ENCODE measurements at regions not wholly inside any gene's neighbourhood (a gene's known extent, or its start where the extent isn't known, plus 50 kb on each side); places are given as distances from the start of the nearest gene placed in this dataset.
"Not testable (repeated sequence)": the region's sequence is repeated elsewhere in the genome, so short reads cannot be mapped to it uniquely, and the experiment has no call there.

DNA sequence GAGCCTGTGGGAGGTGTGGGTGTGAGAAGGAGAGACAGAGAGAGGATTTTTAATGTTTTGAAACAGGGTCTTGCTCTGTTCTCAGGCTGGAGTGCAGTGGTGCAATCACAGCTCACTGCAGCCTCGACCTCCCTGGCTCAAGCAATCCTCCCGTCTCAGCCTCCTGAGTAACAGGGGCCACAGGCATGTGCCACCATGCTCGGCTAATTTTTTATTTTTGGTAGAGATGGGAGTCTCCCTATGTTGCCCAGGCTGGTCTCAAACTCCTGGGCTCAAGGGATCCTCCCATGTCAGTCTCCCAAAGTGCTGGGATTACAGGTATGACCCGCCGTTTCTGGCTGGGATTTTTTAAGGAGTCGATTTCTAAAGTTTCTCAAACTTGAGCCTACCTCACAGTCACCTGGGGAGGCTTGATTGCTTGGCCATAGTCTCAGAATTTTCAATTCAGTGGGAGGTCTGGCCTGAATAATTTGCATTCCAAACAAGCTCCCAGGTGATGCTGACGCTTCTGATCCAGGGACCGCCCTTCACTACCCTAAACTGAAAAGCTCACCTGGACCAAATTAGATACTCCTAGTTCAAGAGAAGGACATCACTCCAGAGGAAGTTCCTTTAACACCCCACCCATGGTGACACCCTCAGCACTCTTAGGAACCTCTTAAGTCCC lies 70.8 kb upstream of the SLC1A4 start:
- DNase-seq (ENCODE audit: low read depth), result no peak

DNA sequence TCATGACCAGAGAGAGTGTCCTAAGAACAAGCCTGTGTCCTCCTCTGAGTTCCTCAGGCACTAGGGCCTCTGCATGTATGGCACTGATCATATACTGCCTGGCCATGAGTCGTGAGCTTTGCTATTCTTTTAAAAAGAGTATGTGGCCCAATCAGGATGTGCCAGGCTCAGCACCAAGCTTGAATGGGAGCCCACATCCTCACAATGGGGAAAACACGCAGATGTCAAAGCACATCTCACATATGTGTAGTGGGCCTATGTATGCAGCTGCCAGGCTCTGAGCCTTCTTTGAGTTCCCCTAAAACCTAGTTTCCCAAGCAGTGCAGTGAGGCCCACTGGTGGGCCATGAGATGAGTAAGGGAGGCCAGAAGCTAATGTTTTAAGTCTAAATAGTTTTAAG lies 69.9 kb upstream of the SLC1A4 start:
- DNase-seq (ENCODE audit: low read depth), result no peak

DNA sequence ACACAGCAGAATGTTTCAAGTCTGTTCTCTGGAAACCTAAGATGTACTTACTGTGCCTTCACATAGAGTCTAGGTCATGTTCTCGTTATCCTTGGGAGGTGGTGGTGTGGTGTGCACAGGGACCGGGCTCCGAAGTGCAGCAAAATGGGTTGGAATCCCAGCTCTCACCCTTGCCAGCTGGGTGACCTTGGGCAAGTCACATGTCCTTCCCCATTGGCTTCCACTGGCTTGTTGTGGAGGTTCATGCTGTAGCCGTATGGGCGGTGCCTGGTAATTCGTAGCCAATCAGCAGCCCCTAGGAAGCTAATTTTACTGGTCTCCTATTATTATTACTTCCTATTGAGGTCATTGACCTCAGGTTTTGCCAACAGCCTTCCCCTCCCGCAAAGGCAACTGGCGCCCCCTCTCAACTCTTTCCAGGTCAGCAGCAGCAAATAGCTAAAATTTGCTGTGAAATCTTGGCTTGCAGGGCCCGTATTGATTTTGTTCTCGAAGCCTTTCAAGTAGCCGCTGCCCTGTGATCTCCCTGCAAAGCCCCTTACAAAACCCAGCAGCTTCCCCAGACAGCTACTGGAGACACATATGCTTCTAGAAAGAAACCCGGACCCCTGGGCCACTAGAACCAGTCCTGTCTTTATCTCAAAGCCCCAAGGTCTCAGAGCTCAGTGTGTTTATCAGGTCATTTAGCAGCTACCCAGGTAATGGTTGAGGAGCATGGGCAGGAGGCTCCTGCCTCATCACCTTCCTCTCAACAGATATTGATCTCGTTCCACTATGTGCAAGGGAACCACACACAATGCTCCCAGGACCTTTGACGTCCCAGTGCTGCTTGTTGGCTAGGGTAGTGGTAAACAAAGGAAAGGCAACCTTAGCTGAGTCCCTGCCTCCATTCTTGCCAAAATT lies 66.5 kb upstream of the SLC1A4 start:
- DNase-seq (ENCODE audit: low read depth), result no peak

DNA sequence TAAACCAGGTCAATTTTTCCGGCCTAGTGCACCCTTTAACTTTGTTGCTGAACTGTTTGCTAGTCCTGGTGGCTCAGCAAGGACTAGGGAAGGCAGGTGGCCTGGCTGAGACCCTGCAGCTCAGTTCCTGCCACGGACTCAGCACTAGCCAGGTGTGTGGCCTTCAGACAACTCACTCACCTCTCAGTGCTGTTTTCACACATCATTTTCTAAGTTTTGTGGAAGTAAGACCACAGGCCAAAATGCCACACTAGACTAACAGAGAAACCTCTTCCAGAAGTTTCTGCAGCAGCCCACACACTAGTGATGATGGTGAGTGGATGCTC lies 65.9 kb upstream of the SLC1A4 start:
- DNase-seq (ENCODE audit: low read depth), result no peak

DNA sequence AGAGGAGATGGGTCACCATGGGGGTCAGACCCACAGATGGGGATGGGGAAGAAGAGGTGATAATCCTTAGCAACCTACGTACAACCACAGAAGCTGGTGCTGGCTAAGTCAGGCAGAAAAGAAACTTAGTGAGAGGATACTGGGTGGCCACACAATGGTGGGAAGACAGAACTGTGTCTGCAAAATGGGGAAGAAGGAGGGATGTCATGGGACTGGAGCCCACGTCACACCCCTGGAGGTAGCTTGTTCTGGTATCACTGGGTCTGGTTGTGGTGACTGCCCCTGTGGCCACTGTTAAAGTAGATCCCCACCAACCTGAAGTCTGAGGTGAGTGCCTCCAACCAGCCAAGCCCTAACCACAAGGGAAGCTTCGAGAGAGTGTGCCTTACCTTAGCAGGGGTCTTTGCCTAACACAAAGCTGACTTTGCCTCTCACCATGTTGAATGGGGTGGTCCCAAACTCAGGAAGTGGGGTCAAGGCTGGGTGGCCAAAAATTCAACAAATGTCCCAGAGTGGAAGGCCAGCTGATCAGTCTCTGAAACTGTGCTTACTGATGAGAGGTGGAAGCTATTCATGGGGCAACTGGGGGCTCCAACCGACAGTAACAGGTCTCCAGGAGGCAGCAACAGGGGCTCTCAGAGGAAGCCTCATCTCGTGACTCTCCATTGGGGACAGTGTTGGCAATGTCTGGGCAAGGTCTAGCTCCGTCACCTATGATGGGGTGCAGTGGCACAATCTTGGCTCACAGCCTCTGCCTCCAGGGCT lies 64.8 kb upstream of the SLC1A4 start:
- no peak for DNase-seq (ENCODE audit: low read depth)

DNA sequence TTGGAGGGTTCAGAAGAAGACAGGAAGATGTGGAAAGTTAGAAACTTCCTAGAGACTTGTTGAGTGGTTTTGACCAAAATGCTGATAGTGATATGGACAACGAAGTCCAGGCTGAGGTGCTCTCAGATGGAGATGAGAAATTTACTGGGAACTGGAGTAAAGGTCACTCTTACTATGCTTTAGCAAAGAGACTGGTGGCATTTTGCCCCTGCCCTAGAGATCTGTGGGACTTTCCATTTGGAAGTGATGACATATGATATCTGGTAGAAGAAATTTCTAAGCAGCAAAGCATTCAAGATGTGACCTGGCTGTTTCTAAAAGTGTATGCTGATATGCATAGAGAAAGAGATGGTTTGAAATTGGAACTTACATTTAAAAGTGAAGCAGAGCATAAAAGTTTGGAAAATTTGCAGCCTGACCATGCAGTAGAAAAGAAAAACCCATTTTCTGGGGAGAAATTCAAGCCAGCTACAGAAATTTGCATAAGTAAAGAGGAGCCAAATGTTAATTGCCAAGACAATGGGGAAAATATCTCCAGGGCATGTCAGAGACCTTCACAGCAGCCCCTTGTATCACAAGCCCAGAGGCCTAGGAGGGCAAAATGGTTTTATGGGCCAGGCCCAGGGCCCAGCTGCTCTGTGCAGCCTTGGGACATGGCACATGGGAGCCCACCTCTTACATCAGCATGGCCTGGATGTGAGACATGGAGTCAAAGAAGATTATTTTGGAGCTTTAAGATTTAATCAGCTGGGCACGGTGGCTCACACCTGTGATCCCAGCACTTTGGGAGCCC lies 63.1 kb upstream of the SLC1A4 start:
- not testable (repeated sequence) for DNase-seq (ENCODE audit: low read depth)

DNA sequence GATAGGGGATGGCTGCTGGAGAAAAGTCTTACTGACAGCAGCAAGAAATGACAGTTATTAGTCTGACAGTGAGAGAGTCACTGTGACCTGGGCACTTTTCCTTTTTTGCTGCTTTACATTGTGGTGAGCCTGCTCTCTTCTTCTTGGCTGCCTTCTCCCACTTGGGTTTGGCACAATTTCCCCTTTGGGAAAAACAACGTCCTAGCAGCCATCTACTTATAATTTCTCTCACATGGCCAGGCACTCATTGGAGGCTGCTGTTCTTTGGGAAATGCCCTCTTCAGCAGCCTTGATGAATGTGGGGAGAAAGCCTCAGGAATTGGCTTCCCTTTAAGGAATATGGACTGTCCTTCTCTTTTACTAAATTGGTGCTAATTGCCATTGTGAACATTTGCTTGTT lies 60.4 kb upstream of the SLC1A4 start:
- DNase-seq (ENCODE audit: low read depth), result no peak

DNA sequence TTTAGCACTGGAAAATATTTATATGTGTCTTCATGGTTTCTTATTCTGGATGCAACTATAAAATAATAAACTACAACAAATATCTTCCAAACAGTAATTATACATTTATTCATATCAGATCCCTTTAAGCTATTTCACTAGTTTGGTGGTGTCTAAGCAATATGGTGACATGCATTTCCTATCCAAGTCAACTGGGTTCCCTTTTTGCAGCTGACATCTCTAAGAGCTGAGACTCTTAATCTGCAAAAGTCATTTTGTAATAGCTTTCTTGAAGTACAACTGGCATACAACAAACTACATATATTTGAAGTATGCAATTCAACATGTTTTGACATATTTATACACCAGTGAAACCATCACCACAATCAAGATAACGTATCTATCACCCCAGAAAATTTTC lies 59.9 kb upstream of the SLC1A4 start:
- no peak for DNase-seq (ENCODE audit: low read depth)

DNA sequence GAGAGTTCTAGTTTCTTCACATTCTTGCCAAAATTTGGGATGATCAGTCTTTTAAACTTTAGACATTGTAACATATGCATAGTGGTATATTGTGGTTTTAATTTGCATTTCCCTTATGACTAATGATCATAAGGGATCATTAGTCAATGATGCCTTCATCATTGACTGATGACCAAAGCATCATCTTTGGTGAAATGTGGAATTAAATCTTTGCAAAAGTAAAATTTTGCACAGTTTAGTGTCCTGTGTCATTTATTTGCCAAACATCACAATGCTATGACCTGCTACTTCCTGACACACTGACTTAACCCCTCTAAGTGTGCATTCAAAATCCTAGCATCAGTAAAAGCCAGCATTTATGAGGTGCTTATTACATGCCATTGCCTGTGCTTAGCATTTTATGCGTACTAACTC lies 58.9 kb upstream of the SLC1A4 start:
- DNase-seq (ENCODE audit: low read depth), result no peak

DNA sequence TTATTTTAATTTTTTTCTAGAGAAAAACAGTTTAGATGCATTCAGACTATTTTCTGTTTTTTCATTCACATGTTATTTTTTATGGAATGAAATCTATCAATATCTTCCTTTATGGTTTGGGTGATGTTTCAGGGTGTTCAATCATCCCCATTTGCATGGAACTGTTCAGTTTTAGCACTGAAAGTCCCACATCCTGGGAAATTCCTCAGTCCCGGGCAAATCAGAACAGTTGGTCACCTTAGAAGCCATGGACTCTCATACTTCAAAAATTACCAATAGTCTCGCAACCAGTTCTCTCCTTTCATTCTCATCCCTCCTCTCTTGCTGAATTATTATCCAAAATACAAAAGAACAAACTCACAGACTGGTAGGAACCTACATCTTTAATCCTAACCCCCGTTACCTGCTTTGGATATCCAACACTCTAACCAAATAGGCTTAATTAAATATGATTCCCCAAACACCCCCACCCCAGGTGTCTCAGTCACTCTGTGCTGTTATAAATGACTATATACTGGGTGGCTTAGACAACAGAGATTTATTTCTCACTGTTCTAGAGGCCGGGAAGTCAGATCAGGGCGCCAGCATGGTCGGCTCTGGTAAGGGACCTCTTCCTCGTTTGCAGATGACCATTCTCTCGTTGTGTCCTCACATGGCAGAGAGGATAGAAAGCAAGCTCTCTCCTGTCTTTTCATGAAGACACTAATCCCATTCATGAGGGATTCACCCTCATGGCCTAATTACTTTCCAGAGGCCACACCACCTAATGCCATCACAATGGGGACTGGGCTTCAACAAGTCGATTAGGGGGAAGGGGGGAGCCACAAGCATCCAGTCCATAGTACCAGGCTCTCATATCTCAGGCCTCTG lies 57.7 kb upstream of the SLC1A4 start:
- no peak for DNase-seq (ENCODE audit: low read depth)

DNA sequence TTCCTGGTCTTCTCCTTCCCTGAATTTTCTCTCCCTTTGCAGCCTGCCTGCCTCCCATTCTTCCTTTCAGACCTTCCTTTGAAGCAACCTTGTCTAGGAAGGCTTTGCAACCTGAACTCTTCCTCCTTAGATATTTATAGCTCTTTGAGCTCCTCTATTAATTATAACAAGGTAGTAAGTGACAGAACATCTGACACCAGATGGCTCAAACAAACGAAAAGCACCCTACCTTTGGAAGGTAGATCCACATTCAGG lies 57.2 kb upstream of the SLC1A4 start:
- DNase-seq (ENCODE audit: low read depth), result no peak

DNA sequence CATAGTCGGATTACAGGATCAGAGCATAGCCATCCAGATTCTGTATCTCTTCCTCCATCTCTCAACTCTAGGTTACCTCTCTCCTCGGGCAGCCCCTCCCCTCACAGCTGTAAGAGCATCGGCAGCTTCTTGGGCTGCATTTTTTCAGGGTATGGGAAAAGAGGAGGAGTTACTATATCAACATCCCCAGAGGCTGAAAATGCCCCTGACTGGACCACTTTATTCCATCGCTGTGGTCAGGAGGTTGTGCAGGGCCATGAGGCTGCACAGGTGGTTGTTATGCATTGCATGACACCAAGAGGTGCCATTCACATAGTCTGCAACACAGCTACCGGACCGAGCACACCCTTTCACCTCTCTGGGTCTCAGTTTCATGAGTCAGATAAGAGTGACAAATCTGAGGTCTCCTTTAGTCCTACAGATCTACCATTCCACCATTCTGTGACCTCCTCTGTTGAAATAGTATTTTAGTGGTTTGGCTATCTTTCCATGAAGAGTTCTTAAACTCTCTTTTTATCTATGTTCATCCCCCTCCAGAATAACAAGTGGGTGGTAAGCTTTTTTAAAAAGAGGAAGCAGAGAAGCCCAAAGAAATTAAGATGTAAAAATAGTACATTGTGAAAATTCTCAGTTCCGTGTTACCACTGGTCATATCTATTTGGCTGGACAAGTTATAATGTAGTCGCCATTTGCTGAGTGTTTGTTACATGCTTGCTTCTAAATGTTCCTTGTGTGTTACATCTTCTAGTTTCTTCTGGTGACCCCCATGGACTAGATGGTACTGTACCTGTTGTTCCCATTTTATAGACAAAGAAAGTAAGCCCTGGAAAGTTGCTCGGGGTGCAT lies 56.6 kb upstream of the SLC1A4 start:
- no peak for DNase-seq (ENCODE audit: low read depth)

DNA sequence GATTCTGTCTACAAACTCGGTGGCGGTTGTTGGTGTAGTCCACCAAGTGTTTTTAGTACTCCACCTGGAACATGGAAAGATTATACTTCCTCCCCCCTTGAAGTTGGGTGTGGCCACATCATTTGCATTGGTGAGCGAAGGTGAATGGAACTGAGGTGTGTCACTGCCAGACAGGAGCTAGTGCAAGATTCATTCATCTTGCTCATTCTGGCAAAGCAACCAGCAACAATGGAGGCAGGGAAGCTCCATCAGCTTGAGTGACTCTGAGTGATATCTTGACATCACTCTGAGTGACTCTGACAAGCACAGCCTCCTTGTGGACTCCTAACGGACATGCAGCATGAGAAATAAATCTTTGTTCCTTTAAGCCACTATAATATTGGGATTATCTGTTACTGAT lies 54.7 kb upstream of the SLC1A4 start:
- DNase-seq (ENCODE audit: low read depth), result no peak

DNA sequence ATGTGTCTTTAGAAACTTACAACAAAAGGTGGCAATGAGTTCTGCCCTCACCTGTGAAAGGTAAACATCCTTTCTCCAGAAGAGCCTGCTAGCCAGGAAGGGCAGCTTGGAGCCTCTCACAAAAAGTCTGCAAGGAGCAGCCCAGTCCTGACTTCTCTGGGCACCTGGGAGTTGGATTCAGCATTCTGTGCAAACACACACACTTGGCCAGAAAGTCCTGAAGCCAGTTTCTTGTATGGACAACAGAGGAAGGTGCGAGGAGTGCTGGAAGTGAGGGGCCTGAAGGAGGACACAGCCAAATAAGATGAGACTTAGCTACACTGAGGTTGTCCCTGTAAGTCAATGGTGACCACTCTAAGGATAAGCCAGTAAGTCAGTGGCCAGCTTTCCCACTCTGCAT lies 52.4 kb upstream of the SLC1A4 start:
- DNase-seq (ENCODE audit: low read depth), result no peak

DNA sequence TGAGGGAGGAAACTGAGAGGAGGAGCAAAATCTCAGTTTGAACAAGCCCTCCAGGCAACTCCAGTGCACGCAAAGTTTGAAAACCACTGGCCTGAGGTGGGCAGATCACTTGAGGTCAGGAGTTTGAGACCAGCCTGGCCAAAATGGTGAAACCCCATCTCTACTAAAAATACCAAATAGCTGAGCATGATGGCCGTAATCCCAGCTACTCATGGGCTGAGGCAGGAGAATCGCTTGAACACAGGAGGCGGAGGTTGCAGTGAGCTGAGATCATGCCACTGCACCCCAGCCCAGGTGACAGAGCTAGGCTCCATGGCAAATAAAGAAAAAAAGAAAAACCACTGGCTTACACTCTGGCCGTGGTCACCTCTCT lies 51.9 kb upstream of the SLC1A4 start:
- not testable (repeated sequence) for DNase-seq (ENCODE audit: low read depth)

DNA sequence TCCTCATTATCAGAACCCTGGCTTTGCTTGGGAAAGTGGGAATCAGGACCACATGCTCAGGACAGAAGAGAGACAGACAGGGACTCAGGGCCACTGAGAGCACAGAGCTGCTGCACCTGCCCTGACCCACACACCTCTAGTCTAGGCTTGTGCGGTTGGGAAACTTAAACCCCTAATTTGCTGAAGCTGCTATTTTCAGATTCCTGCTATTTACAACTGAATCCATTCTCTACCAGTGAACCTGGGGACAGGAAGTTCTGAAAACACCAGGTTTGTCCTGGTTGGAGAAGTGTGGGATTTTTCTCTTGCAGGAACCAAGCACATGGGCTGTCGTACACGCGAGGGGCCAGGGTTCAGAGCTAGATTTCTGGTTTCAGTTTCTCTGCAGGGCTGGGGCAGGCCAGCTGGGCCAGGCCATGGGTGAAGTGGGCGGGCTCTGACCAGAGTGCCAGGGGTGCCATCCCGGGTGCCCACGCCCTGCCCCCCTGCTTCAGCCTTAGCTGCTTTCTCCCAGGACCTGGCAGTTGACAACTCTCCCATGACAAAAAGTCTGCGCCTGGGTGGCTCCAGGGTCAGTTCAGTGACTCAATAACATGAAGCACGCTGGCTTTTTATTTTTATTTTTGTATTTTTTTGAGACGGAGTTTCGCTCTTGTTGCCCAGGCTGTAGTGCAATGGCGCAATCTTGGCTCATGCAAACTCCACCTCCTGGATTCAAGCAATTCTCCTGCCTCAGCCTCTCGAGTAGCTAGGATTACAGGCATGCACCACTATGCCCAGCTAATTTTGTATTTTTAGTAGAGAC lies 51.3 kb upstream of the SLC1A4 start:
- DNase-seq (ENCODE audit: low read depth), result no peak

DNA sequence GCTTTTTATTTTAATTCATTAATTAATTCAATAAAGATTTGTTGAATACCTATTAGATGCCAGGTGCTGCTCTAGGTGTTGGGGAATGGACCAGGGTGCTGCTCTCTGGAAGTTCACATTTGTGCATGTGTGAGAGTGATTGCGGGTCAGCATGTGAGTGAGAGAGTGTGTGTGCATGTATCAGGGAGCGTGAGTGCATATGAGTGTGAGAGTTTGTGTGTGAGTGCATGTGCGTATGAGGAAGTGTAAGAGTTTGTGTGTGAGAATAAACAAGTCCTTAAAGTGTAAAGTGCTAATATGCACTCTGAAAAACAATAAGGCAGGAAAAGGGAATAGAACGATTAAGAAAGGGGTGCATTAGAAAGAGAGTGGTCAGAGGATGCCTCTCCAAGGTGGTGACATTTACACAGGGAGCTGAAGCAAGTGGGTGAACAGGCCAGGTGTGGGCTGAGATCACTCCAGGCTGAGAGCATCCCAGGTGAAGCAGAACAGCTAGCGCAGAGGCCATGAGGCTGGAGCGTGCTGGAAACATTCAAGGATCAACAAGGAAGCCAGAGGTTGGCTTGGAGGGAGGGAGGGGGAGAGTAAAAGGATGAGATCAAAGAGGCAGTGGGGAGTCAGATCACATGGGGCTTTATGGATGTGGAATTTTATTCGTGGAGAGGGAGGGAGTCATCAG lies 50.5 kb upstream of the SLC1A4 start:
- DNase-seq (ENCODE audit: low read depth), result no peak

DNA sequence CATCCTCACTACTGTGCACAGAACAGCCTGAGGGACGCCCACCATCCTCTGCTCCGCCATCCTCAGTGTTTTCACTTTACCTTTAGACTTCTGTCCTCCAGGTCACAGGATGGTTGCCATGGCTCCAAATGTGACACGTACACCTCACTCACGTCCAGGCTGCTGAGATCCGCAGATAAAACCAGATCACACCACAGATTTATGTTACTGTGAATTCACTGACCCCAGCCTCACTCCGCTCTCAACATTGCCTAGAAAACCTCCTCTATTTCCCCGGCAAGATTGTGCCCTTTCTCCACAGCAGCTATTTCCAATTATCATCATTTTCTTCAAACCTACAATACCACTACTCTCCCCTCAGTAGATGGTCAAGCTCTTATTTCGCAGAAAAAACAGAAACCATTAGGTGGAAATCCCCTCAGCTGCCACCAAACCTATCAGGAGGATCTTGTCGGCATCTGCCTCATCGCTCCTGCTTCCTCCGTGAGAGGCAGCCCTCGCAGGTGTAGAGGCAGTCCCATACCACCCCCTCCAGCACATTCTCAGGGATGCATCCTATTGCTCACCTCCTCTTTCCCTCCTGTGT lies 49.8 kb upstream of the SLC1A4 start:
- DNase-seq (ENCODE audit: low read depth), result no peak
